ENCODE measurements at regions not wholly inside any gene's neighbourhood (a gene's known extent, or its start where the extent isn't known, plus 50 kb on each side); places are given as distances from the start of the nearest gene placed in this dataset.
"Not testable (repeated sequence)": the region's sequence is repeated elsewhere in the genome, so short reads cannot be mapped to it uniquely, and the experiment has no call there.

DNA sequence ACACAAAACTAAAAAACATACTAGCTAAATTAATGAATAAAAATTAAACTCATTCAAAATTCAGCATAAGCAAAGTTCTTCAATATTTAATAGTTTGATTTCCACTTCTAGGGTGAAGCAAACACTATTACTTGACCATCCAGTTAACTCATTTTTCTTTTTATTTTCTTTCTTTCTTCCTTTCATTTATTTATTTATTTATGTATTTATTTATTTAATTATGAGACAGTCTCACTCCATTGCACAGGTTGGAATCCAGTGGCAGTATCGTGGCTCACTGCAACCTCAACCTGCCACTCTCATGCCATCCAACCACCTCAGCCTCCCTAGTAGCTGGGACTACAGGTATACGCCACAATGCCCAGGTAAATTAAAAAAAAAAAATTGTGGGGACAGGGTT lies 2069.5 kb downstream of the NCAM2 start:
- DNase-seq (ENCODE audit: low spot score): no peak

DNA sequence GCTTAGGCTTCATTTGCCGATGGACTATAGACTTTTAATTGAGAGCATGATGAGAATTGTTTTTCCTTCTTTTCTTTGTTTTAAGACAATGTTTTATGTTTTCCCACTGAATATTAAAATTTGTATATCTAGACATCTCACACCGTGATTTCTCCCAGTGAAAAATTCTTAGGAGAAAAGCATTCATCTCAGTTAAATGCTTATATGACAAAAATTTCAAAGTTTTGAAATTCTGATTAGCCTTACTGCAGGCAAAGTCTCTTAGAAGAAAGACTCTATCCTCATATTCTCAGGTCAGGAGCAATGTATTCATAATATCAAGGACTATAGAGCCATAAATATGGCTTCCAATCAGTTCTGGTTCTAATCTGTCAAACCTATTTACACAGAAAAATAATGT lies 2085.0 kb downstream of the NCAM2 start:
- DNase-seq (ENCODE audit: low spot score): no peak

DNA sequence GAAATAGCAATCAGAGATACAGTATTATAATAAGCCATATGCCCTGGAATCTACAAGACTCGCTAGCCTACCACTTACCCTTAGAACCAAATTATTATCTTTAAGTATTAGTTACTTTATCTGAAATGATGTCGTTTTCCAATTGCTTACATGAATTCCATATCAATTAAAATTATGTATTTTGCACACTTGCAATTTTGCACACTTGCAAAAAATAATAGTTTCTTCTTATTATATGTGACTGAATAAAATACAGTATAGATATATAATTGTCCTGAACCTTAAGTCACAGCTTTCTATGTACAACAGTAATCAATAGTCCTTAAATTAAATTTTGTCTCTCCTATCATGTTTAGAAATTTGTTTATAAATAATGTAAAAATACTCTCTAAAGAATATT lies 2095.1 kb downstream of the NCAM2 start:
- DNase-seq (ENCODE audit: low spot score): no peak

DNA sequence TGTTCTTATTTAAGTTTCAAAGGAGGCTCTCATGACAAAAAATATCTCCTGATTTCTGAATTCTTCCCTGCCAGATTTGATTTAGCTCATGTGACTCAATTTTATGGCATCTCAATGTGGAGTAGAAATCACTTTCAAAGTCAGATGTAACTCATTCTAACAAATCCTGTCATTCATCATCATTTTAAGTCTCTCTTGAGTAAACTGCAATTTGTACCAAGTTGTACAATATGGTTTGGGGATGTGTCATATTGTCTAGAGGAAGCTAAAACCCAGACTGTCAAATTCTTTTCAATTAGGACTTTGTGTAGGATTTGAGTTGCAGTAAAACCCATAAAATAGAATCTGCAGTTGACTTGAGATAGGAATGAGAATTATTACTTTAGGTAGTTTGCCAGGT lies 2101.0 kb downstream of the NCAM2 start:
- DNase-seq (ENCODE audit: low spot score): no peak

DNA sequence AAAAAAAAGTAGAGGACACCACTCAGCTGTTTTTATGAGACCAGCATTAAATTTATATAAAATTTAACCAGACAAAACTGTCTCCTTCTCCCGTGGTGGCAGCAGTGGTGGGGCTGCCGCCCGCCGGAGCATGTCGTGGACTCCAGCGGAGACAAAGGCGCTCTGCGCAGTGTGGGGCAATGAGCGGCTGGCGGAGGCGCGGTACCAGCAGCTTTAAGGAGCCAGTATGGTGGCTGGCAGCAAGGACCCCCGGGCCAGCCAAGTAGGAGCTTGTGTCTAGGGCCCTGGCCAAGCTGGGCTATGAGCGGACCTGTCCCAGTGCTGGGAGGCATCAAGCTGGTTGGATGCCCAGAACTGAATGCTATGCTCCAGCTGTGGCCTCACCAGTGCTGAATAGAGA lies 2102.9 kb downstream of the NCAM2 start:
- no peak for DNase-seq (ENCODE audit: low spot score)

GRCh38 chr21:23108533-23108932 lies 2110.3 kb downstream of the NCAM2 start:
- no peak for DNase-seq (ENCODE audit: low spot score)

GRCh38 chr21:23111070-23111600 lies 2112.9 kb downstream of the NCAM2 start:
- DNase-seq (ENCODE audit: low spot score): no peak

DNA sequence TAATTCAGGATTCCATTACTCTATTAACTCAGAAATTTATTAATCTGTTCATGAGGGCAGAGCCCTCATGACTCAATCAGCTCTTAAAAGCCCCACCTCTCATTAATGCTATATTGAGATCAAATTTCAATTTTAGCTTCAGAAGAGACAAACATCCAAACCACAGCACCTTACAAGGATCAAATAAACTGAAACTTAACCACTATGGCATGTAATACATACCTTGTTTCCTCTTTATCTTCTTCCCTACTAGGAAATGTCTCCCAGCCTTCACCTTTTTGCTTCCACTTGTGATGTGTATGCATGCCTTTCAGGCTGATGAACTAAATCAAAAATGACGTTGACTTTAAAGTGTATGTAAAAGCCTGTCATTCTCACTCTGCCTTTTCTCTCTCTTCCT lies 2121.3 kb downstream of the NCAM2 start:
- DNase-seq (ENCODE audit: low spot score): no peak

- DNase-seq (ENCODE audit: low spot score): no peak
Observed at GRCh38 chr21:23127973-23128372, 2129.8 kb downstream of the NCAM2 start.

DNA sequence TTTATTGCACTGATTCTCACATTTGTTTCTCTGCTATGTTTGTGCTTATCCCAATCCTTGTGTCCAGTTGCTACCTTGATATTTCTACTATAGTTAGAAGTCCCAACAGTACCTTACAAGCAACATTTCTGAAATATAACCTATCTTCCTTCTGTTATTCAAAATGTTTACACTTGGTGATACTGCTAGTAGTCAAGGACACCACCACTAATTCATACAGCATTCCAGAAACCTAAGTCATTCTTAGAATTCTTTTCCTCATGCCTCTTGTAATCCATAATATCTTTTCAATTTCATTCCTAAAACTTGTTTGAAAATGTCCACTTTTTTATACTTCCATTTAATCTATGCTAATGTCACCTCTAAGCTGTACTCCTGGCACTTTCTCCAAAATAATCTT lies 2132.1 kb downstream of the NCAM2 start:
- DNase-seq (ENCODE audit: low spot score): no peak

GRCh38 chr21:23131177-23131576 lies 2133.0 kb downstream of the NCAM2 start:
- no peak for DNase-seq (ENCODE audit: low spot score)

GRCh38 chr21:23138797-23139196 lies 2140.6 kb downstream of the NCAM2 start:
- no peak for DNase-seq (ENCODE audit: low spot score)

DNA sequence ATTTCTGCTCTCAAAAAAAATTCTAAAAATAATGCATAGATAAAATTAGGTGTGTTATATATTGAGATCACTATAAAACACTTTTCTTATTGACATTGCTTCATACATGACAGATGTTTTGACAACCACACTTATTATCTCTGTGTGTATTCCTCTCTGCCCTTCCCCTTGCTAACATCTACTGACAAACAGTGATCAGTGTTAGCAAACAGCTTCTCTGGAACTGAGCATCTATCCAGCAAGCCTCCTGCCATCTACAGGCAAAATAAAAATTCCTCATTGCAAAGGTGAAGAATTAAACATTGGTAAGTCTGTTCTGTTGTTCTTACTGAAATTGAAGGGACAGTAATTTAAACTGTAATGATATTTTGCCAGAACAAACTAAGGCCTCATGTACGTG lies 2153.9 kb downstream of the NCAM2 start:
- DNase-seq (ENCODE audit: low spot score): no peak

- not testable (repeated sequence) for DNase-seq (ENCODE audit: low spot score)
Observed at GRCh38 chr21:23153842-23154241, 2155.6 kb downstream of the NCAM2 start.

DNA sequence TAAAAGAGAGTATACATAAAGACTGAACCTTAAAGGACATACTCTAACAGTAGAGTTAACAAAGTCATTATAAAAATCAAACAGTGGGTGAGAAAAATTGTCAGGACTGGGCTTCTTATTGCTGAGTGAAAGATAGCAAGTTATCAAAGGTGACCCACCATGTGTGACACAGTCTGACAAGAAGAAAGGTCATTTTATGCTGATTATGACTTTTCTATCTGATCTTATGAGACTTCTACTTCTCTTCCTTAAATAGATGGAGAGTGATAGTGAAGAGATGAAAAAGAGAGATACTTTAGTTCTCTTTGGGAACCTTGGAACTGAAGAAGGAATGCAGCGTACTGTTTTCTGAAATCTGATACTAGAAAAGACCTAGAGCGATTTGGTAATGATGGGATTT lies 2157.1 kb downstream of the NCAM2 start:
- DNase-seq (ENCODE audit: low spot score): no peak

- no peak for DNase-seq (ENCODE audit: low spot score)
Observed at GRCh38 chr21:23160914-23161313, 2162.7 kb downstream of the NCAM2 start.

- DNase-seq (ENCODE audit: low spot score): no peak
Observed at GRCh38 chr21:23162198-23162946, 2164.2 kb downstream of the NCAM2 start.
